K562 (cell line): ENCODE measurements at regions not wholly inside any gene's neighbourhood (a gene's known extent, or its start where the extent isn't known, plus 50 kb on each side); places are given as distances from the start of the nearest gene placed in this dataset.

ENCODE experiments used
- ATAC-seq: fragments of 200-7000 bp; cut with Tn5 transposase; 3 replicates; pipeline ENCODE4 v1.9.1; 2020; ENCODE audit warnings: moderate library complexity
- BruUV-seq: library from RNA; stranded (reverse); fragments of 400-500 nt; replicated peaks from 2 replicates; lab custom pipeline; 2021; lab: Mats Ljungman, UMichigan
- CTCF ChIA-PET: fragments of 300-600 bp; formaldehyde crosslinking; extraction: SDS; loops from one replicate; lab custom pipeline; 2021; ENCODE audit warnings: low intra/inter-chr PET ratio; lab: Yijun Ruan, JAX
- POLR2A ChIA-PET: fragments of 300-600, 350-650 bp; sonication (Branson Sonifier 250); formaldehyde crosslinking; extraction: SDS; loops from one replicate; lab custom pipeline; 2021; ENCODE audit warnings: antibody characterized with exemption, inconsistent platforms; lab: Yijun Ruan, JAX
- DNase-seq, 4 experiments: peaks; one replicate each; pipeline versions ENCODE4 v3.0.0 to v3.0.0-alpha.2; 2011 to 2018; ENCODE audit warnings: low spot score in 3 of 4, mixed read lengths in 3 of 4; ENCODE audit errors: extremely low read depth in 1 of 4
- FAIRE-seq: peaks from 2 replicates; lab custom pipeline; 2011; peaks lifted over from hg19 to GRCh38; lab: Jason Lieb, UNC
- H2AFZ ChIP-seq: 2 replicates; pipeline ENCODE4 v1.6.0; 2011; ENCODE audit warnings: low read depth, low read length, control low read depth, inconsistent platforms
- H3K27ac ChIP-seq: fragments of 200-600 bp; 3 replicates; pipeline ENCODE4 v1.8.0; 2011; ENCODE audit warnings: low read depth, mild to moderate bottlenecking, control low read depth, inconsistent platforms, low read length, moderate library complexity, mixed read lengths; ENCODE audit errors: extremely low read depth
- H3K27me3 ChIP-seq, 2 experiments: fragments of 300-600 bp in 1 of 2; 2 replicates in 1 of 2; 3 replicates in 1 of 2; pipeline versions ENCODE4 v1.6.0 to v1.8.0; 2011; ENCODE audit warnings: inconsistent platforms in 2 of 2, low read length in 2 of 2, mild to moderate bottlenecking in 1 of 2, mixed read lengths in 1 of 2, moderate library complexity in 1 of 2; ENCODE audit not compliant: control insufficient read depth in 2 of 2, insufficient read depth in 2 of 2
- H3K36me3 ChIP-seq: fragments of 300-600 bp; 3 replicates; pipeline ENCODE4 v1.8.0; 2011; ENCODE audit warnings: mild to moderate bottlenecking, low read length, inconsistent platforms; ENCODE audit not compliant: control insufficient read depth, insufficient read depth
- H3K4me1 ChIP-seq, 2 experiments: fragments of 200-600 bp in 1 of 2; replicated peaks in 1 of 2; 2 replicates in 1 of 2; 3 replicates in 1 of 2; pipeline versions ENCODE4 v1.5.1 to v1.8.0; 2011; ENCODE audit warnings: inconsistent platforms in 2 of 2, low read length in 2 of 2, mild to moderate bottlenecking in 1 of 2, mixed read lengths in 1 of 2, moderate library complexity in 1 of 2; ENCODE audit not compliant: control insufficient read depth in 2 of 2, insufficient read depth in 2 of 2
- H3K4me2 ChIP-seq: 2 replicates; pipeline ENCODE4 v1.6.1; 2011; ENCODE audit warnings: low read length, control low read depth, inconsistent platforms, mixed read lengths; ENCODE audit not compliant: insufficient read depth
- H3K4me3 ChIP-seq: fragments of 200-600 bp; sonication (generic), shearing (Covaris generic); 2 replicates; pipeline ENCODE4 v1.5.1; 2016; ENCODE audit warnings: control low read depth, inconsistent platforms
- H3K79me2 ChIP-seq: fragments of 200-600 bp; 3 replicates; pipeline ENCODE4 v1.8.0; 2011; ENCODE audit warnings: low read length, inconsistent platforms; ENCODE audit not compliant: control insufficient read depth, insufficient read depth
- H3K9ac ChIP-seq, 2 experiments: 2 replicates each; pipeline versions ENCODE4 v1.6.0 to v1.6.1; 2011; ENCODE audit warnings: low read depth in 2 of 2, low read length in 2 of 2, control low read depth in 1 of 2, inconsistent platforms in 1 of 2, mild to moderate bottlenecking in 1 of 2, mixed read lengths in 1 of 2; ENCODE audit not compliant: insufficient read depth in 1 of 2
- H3K9me1 ChIP-seq: one replicate; pipeline ENCODE4 v1.6.0; 2011; ENCODE audit warnings: inconsistent platforms, mild to moderate bottlenecking, low read length, moderate library complexity; ENCODE audit not compliant: control insufficient read depth, insufficient read depth
- H3K9me3 ChIP-seq: replicated peaks from 2 replicates; pipeline ENCODE4 v1.5.1; 2011; ENCODE audit warnings: low read depth, low read length, inconsistent platforms; ENCODE audit not compliant: control insufficient read depth, insufficient read depth
- H4K20me1 ChIP-seq: replicated peaks from 2 replicates; pipeline ENCODE4 v1.6.1; 2011; ENCODE audit warnings: low read length, inconsistent platforms, mixed read lengths; ENCODE audit not compliant: control insufficient read depth, insufficient read depth
- CCNT2 ChIP-seq: IDR thresholded peaks from 2 replicates; pipeline ENCODE4 v1.6.1; 2011; ENCODE audit warnings: borderline replicate concordance, low read depth, mild to moderate bottlenecking, moderate library complexity, mixed read lengths, low read length; ENCODE audit not compliant: insufficient read length; ENCODE audit errors: extremely low read depth
- DEAF1 ChIP-seq: fragments of 450-650 bp; formaldehyde crosslinking; IDR thresholded peaks from 2 replicates; pipeline ENCODE4 v1.4.0; 2020; ENCODE audit warnings: mild to moderate bottlenecking, moderate library complexity
- E2F3 ChIP-seq: fragments of 250-450 bp; sonication (Bioruptor Pico); IDR thresholded peaks from 2 replicates; pipeline ENCODE4 v1.4.0; 2020; ENCODE audit warnings: mild to moderate bottlenecking
- FOXP4 ChIP-seq: sonication (generic); formaldehyde crosslinking; IDR thresholded peaks from 2 replicates; pipeline ENCODE4 v1.8.0; 2022; ENCODE audit warnings: mild to moderate bottlenecking, missing genetic modification reagents, borderline replicate concordance
- GABPB1 ChIP-seq: sonication (generic); formaldehyde crosslinking; IDR thresholded peaks from 2 replicates; pipeline ENCODE4 v1.8.0; 2022; ENCODE audit warnings: mild to moderate bottlenecking, missing genetic modification reagents
- KLF6 ChIP-seq: fragments of 250-450 bp; sonication (Bioruptor Pico); IDR thresholded peaks from 2 replicates; pipeline ENCODE4 v1.4.0; 2020; ENCODE audit warnings: mild to moderate bottlenecking, moderate library complexity, borderline replicate concordance
- MEF2A ChIP-seq: IDR thresholded peaks from 2 replicates; pipeline ENCODE4 v1.6.1; 2011; ENCODE audit warnings: low read depth, mild to moderate bottlenecking, low read length, moderate library complexity; ENCODE audit not compliant: control insufficient read depth
- PRDM10 ChIP-seq: fragments of 450-650 bp; IDR thresholded peaks from 2 replicates; pipeline ENCODE4 v1.6.1; 2018; ENCODE audit not compliant: partially characterized antibody
- WGBS: fragments of 100-300 bp; shearing (Covaris generic); methylation state at CpG from one replicate; pipeline ENCODE4 v1.1.6; 2016; ENCODE audit warnings: low coverage, mixed read lengths; ENCODE audit not compliant: insufficient coverage; ENCODE audit errors: missing lambda C conversion rate; 5-methylcytosine and 5-hydroxymethylcytosine counted together
- in situ Hi-C: fragments of 300-500 bp; cut with MboI; formaldehyde crosslinking; loops from 4 replicates; pipeline ENCODE4 v1.15.0; 2018; ENCODE audit warnings: inconsistent platforms, mixed read lengths
- intact Hi-C: fragments of 100-400 bp; cut with micrococcal nuclease; formaldehyde crosslinking; loops from 2 replicates; pipeline ENCODE4 v1.14.2; 2022

GRCh38 chr1:29543586-29543985, 307.3 kb downstream of the PTPRU start:
- Histone ChIP-seq H3K4me1 (no peaks in the 10 kb centered on the region), H3K9me3 (no peaks in the 10 kb centered on the region), H4K20me1 (peaks cover 6% of the 10 kb centered on the region; the same call in 1 of the 2 replicates), H3K9me1 (no peaks in the 10 kb centered on the region), H3K27me3 (peaks cover 0 to 4% of the 10 kb centered on the region in 2 experiments; a peak in 1 of 5 replicates), H3K27ac (no peak overlapping the region), H2AFZ (no peak overlapping the region), H3K79me2 (no peaks in the 10 kb centered on the region), H3K4me3 (no peak overlapping the region), H3K9ac (no peak overlapping the region), H3K4me2 (no peak overlapping the region), H3K36me3 (no peaks in the 10 kb centered on the region)
- ChIA-PET CTCF (no interaction called here), POLR2A (interaction anchor here (0.6 kb wide), 1 partner anchor 106 kb away, joined by 3 read pairs; no protein-coding TSS in a partner anchor)
- no TSS peak for BruUV-seq
- no peak for TF ChIP-seq GABPB1 (CRISPR knock-in tag)
- TF ChIP-seq KLF6, result no peak
- ATAC-seq (no peak), FAIRE-seq (no peak), DNase-seq (no peak)
- 0% methylated on average over 6 of the region's 6 CpGs for WGBS
- in situ Hi-C loops (no loop called here), intact Hi-C loops (no loop called here)

- in situ Hi-C loops, result no loop called here
- Histone ChIP-seq H3K79me2 (no peaks in the 10 kb centered on the region), H3K4me3 (no peak overlapping the region), H2AFZ (no peak overlapping the region), H4K20me1 (peaks cover 4% of the 10 kb centered on the region; the same call in 1 of the 2 replicates), H3K9ac (no peak overlapping the region), H3K4me1 (no peaks in the 10 kb centered on the region), H3K27me3 (peaks cover 0 to 10% of the 10 kb centered on the region in 2 experiments; a peak in 2 of 5 replicates), H3K27ac (no peak overlapping the region), H3K9me1 (no peaks in the 10 kb centered on the region), H3K9me3 (no peaks in the 10 kb centered on the region), H3K36me3 (no peaks in the 10 kb centered on the region), H3K4me2 (no peak overlapping the region)
- no peak for ATAC-seq
- no peak for DNase-seq
- intact Hi-C loops, result no loop called here
- no peak for FAIRE-seq
- CTCF ChIA-PET, result no interaction called here
- BruUV-seq, result no TSS peak
- 0% methylated on average over 8 of the region's 8 CpGs for WGBS
- POLR2A ChIA-PET, result no interaction called here
- TF ChIP-seq E2F3, result no peak
- TF ChIP-seq DEAF1 (CRISPR knock-in tag), result no peak
- TF ChIP-seq FOXP4 (CRISPR knock-in tag), result no peak
- TF ChIP-seq MEF2A, result no peak
- TF ChIP-seq PRDM10, result no peak
- no peak for TF ChIP-seq CCNT2
Observed at GRCh38 chr1:29542548-29542947, 306.2 kb downstream of the PTPRU start.
